Left lung (tissue), 4 donors: ENCODE measurements at regions not wholly inside any gene's neighbourhood (a gene's known extent, or its start where the extent isn't known, plus 50 kb on each side); places are given as distances from the start of the nearest gene placed in this dataset.
A peak's percentile ranks its signal among the peaks of the same experiment; 100 is the strongest.

ENCODE experiments used
- ATAC-seq: fragments of 200-7000 bp; cut with Tn5 transposase; one replicate; pipeline ENCODE4 v1.9.1; 2020; ENCODE audit warnings: moderate library complexity
- DNase-seq, 4 donors: peaks; one replicate each; pipeline ENCODE4 v3.0.0-alpha.2; 2013 to 2020
- H3K27ac ChIP-seq, 2 donors: fragments of 200-600 bp; sonication (generic) in 1 of 2; one replicate each; pipeline versions ENCODE4 v1.5.0 to v1.8.0; 2020 to 2021
- H3K27me3 ChIP-seq, 2 donors: fragments of 200-600 bp; sonication (generic) in 1 of 2; one replicate each; pipeline versions ENCODE4 v1.5.0 to v1.8.0; 2020 to 2021
- H3K36me3 ChIP-seq, 2 donors: fragments of 200-600 bp; sonication (generic) in 1 of 2; one replicate each; pipeline versions ENCODE4 v1.5.0 to v1.8.0; 2020 to 2021
- H3K4me1 ChIP-seq, 2 donors: fragments of 200-600 bp; one replicate each; pipeline ENCODE4 v1.8.0; 2021
- H3K4me3 ChIP-seq, 2 donors: fragments of 200-600 bp; sonication (generic) in 1 of 2; one replicate each; pipeline versions ENCODE4 v1.5.0 to v1.8.0; 2020 to 2021; ENCODE audit warnings: mild to moderate bottlenecking in 1 of 2
- H3K9me3 ChIP-seq, 2 donors: fragments of 200-600 bp; sonication (generic) in 1 of 2; one replicate each; pipeline versions ENCODE4 v1.5.0 to v1.8.0; 2020 to 2021
- intact Hi-C, 2 donors: fragments of 100-400 bp; cut with DNase I; formaldehyde crosslinking; loops; one replicate each; pipeline versions ENCODE4 v1.11.2 to v1.14.2; 2022
- TF ChIP-seq, protein P1 (sequence below), 2 donors: fragments of 200-600 bp; sonication (generic) in 1 of 2; IDR thresholded peaks; one replicate each; pipeline versions ENCODE4 v1.5.0 to v1.8.0; 2021; ENCODE audit warnings: antibody characterized with exemption in 2 of 2
- donor health status: DM: no; HTN: yes; CAD: no.
- donor health status: DM: no; HTN: no; CAD: no.

GRCh38 chr11:15883455-15883920, 472.9 kb downstream of the SOX6 start:
- Histone ChIP-seq H3K4me3 (no peak overlapping the region), H3K27ac (no peak overlapping the region), H3K9me3 (no peaks in the 10 kb centered on the region), H3K27me3 (no peaks in the 10 kb centered on the region), H3K4me1 (no peaks in the 10 kb centered on the region), H3K36me3 (no peaks in the 10 kb centered on the region)
- ATAC-seq (peak; percentile 59), DNase-seq (peak in 2 of 4 donors; percentile 42 to 63)
- intact Hi-C loops = no loop called here
- TF ChIP-seq, protein P1, sequence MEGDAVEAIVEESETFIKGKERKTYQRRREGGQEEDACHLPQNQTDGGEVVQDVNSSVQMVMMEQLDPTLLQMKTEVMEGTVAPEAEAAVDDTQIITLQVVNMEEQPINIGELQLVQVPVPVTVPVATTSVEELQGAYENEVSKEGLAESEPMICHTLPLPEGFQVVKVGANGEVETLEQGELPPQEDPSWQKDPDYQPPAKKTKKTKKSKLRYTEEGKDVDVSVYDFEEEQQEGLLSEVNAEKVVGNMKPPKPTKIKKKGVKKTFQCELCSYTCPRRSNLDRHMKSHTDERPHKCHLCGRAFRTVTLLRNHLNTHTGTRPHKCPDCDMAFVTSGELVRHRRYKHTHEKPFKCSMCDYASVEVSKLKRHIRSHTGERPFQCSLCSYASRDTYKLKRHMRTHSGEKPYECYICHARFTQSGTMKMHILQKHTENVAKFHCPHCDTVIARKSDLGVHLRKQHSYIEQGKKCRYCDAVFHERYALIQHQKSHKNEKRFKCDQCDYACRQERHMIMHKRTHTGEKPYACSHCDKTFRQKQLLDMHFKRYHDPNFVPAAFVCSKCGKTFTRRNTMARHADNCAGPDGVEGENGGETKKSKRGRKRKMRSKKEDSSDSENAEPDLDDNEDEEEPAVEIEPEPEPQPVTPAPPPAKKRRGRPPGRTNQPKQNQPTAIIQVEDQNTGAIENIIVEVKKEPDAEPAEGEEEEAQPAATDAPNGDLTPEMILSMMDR (IDR thresholded peaks at IDR 0.05) = no peak

GRCh38 chr11:15884141-15884540, 472.2 kb downstream of the SOX6 start:
- TF ChIP-seq, protein P1 (IDR thresholded peaks at IDR 0.05) = no peak
- H3K36me3 ChIP-seq = no peaks in the 10 kb centered on the region
- no peak overlapping the region for H3K27ac ChIP-seq
- DNase-seq = no peak
- no peak overlapping the region for H3K4me3 ChIP-seq
- no peaks in the 10 kb centered on the region for H3K9me3 ChIP-seq
- intact Hi-C loops = no loop called here
- ATAC-seq = no peak
- no peaks in the 10 kb centered on the region for H3K27me3 ChIP-seq
- H3K4me1 ChIP-seq = no peaks in the 10 kb centered on the region

DNA sequence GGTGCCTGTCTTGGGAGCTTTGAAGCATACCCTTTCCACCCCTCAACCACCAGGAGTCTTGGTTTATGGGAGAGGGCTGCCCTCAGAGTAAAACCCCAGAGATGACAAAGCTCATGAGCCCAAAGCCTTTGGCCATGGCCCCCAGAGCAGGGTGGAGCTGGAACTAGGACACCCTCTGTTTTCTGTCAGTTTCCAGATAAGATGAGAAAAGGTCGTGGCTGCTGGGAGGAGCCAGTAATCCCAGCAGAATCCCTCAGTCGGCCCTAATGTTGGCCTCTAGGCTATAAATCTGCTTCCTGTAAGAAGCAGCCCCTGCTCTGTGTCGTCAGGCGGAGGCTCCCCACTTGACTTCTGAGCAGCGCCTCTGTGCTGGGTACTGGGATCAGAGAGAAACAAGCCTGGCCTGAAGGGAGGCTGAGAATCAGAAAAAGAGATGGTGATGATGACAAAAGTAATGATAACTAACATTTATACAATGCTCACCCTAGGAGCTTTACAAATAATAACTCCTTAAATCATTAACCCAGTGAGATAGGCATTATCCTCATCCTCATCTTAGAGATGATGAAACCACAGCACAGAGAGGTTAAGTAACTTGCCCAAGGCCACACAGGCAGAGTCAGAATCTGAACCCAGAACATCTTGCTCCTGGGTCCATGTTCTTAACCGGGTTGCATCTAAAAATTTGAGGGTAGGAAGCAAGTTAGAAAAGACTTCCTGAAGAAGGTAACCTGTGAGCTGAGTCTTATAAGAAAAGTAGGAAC, 471.4 kb downstream of the SOX6 start:
- Histone ChIP-seq H3K4me1 (no peaks in the 10 kb centered on the region), H3K27me3 (no peaks in the 10 kb centered on the region), H3K4me3 (no peak overlapping the region), H3K9me3 (no peaks in the 10 kb centered on the region), H3K36me3 (no peaks in the 10 kb centered on the region), H3K27ac (no peak overlapping the region)
- ATAC-seq (no peak), DNase-seq (no peak)
- TF ChIP-seq, protein P1 (IDR thresholded peaks at IDR 0.05) = no peak
- intact Hi-C loops = no loop called here

DNA sequence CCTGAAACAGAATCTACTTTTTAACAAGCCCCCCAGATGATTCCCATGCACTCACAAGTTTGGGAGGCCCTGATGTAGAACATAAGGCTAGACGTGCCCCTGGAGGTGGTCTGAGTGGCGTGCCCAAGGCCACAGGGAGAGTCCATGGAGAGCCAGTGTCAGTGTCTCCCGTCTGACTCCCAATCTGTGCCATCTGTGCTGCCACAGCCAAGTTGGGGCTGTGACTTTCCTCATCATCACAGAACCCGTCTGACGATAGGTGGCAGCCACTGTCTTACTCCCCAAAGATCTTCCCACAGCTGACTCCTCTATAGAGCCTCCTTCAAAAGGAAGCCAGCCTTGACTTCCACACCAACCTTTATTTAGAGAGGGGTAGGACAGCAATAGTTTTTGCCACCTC, 470.5 kb downstream of the SOX6 start:
- no peak for DNase-seq

GRCh38 chr11:15886299-15886698, 470.0 kb downstream of the SOX6 start:
- H3K36me3 ChIP-seq = no peaks in the 10 kb centered on the region
- DNase-seq (no peak), ATAC-seq (no peak)
- H3K9me3 ChIP-seq = no peaks in the 10 kb centered on the region
- TF ChIP-seq, protein P1 (IDR thresholded peaks at IDR 0.05) = no peak
- H3K27me3 ChIP-seq = no peaks in the 10 kb centered on the region
- H3K4me1 ChIP-seq = no peaks in the 10 kb centered on the region
- H3K27ac ChIP-seq = no peak overlapping the region
- intact Hi-C loops = no loop called here
- no peak overlapping the region for H3K4me3 ChIP-seq

More for the DNA sequence above, 470.5 kb downstream of the SOX6 start:
- no peaks in the 10 kb centered on the region for H3K4me1 ChIP-seq
- TF ChIP-seq, protein P1 (IDR thresholded peaks at IDR 0.05) = no peak
- H3K9me3 ChIP-seq = no peaks in the 10 kb centered on the region
- no peaks in the 10 kb centered on the region for H3K27me3 ChIP-seq
- no peaks in the 10 kb centered on the region for H3K36me3 ChIP-seq
- no peak for ATAC-seq
- intact Hi-C loops = no loop called here
- H3K27ac ChIP-seq = no peak overlapping the region
- H3K4me3 ChIP-seq = no peak overlapping the region
